ENCODE measurements at regions not wholly inside any gene's neighbourhood (a gene's known extent, or its start where the extent isn't known, plus 50 kb on each side); places are given as distances from the start of the nearest gene placed in this dataset.

DNA sequence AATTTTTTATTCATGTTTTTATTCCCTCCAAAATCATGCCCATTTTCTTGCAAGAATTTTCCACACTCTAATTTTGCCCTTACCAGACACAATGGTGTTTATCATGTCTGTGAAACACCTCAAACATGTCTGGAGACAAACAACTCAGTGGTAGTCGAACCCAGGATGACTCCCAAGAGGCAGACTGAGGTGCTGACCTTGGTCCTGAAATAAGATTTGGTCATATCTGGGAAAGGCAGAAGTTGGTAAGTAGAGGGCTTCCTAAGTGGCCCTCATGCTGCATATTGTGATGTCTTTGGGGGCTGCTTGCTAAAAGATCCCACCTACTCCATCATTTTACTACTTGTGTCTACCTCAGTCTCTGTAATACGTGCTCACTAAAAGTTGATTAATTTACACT, 369.4 kb upstream of the ISX start:
- no peaks in the 10 kb centered on the region for H3K36me3 ChIP-seq (ENCODE audit: control insufficient read depth in 2 of 2, extremely low read depth in 1 of 2, insufficient read depth in 2 of 2, low read length in 2 of 2)

More for the DNA sequence above, 369.4 kb upstream of the ISX start:
- Histone ChIP-seq H3K9me3 (replicated peaks; ENCODE audit: control insufficient read depth, insufficient read depth, low read length) (peaks cover 19% of the 10 kb centered on the region), H3K4me1 (ENCODE audit: control insufficient read depth, extremely low read depth, insufficient read depth, low read length) (no peaks in the 10 kb centered on the region), H3K4me3 (replicated peaks in 1 of 3; ENCODE audit: insufficient read depth in 1 of 3, low read depth in 1 of 3, low read length in 3 of 3) (no peak overlapping the region), H3K79me2 (ENCODE audit: control insufficient read depth, insufficient read depth, low read length) (no peaks in the 10 kb centered on the region), H3K4me2 (ENCODE audit: insufficient read depth, low read length) (no peak overlapping the region), H3K27ac (ENCODE audit: insufficient read depth, low read depth, low read length) (no peak overlapping the region), H3K9ac (replicated peaks; ENCODE audit: extremely low read depth, insufficient read depth, low read length) (no peak overlapping the region), H3K9me1 (replicated peaks; ENCODE audit: control insufficient read depth, extremely low read depth, insufficient read depth, low read length) (no peaks in the 10 kb centered on the region), H2AFZ (ENCODE audit: low read depth, low read length) (no peak overlapping the region), H3K27me3 (ENCODE audit: control insufficient read depth in 2 of 2, insufficient read depth in 2 of 2, low read length in 2 of 2) (no peaks in the 10 kb centered on the region), H4K20me1 (replicated peaks; ENCODE audit: control insufficient read depth, extremely low read depth, insufficient read depth, low read length) (no peaks in the 10 kb centered on the region)
- dilution Hi-C loops (cut with MboI; ENCODE audit: extremely low pct_ligation_motif_present, low sequenced_read_pairs) (no loop called here), intact Hi-C loops (cut with micrococcal nuclease) (no loop called here)
- DNase-seq (ENCODE audit: low read depth, low spot score) (no peak), FAIRE-seq (no peak)
- ChIA-PET CTCF (no interaction called here), POLR2A (no interaction called here)
- BruUV-seq (replicated peaks), result no TSS peak
- TF ChIP-seq JUN (IDR thresholded peaks at IDR 0.05; ENCODE audit: borderline replicate concordance, insufficient read depth, insufficient read length, low read depth) (no peak), POLR2A (IDR thresholded peaks at IDR 0.05; ENCODE audit: low read depth, low read length) (no peak), GATA2 (IDR thresholded peaks at IDR 0.05; ENCODE audit: insufficient read depth, insufficient read length, low read depth, low read length) (no peak), MYC (IDR thresholded peaks at IDR 0.05; ENCODE audit: low read depth, low read length) (no peak), POLR2AphosphoS5 (IDR thresholded peaks at IDR 0.05; ENCODE audit: insufficient read depth, low read depth, low read length) (no peak), EZH2 (IDR thresholded peaks at IDR 0.05; ENCODE audit: borderline replicate concordance, low read depth, low read length, severe bottlenecking) (no peak), FOS (IDR thresholded peaks at IDR 0.05; ENCODE audit: borderline replicate concordance, insufficient read depth, low read length) (no peak)
- TF ChIP-seq, protein P1, sequence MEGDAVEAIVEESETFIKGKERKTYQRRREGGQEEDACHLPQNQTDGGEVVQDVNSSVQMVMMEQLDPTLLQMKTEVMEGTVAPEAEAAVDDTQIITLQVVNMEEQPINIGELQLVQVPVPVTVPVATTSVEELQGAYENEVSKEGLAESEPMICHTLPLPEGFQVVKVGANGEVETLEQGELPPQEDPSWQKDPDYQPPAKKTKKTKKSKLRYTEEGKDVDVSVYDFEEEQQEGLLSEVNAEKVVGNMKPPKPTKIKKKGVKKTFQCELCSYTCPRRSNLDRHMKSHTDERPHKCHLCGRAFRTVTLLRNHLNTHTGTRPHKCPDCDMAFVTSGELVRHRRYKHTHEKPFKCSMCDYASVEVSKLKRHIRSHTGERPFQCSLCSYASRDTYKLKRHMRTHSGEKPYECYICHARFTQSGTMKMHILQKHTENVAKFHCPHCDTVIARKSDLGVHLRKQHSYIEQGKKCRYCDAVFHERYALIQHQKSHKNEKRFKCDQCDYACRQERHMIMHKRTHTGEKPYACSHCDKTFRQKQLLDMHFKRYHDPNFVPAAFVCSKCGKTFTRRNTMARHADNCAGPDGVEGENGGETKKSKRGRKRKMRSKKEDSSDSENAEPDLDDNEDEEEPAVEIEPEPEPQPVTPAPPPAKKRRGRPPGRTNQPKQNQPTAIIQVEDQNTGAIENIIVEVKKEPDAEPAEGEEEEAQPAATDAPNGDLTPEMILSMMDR (IDR thresholded peaks at IDR 0.05; ENCODE audit: extremely low read depth in 1 of 2, insufficient read depth in 1 of 2, low read depth in 1 of 2, low read length in 2 of 2), result no peak
- TF ChIP-seq, protein P2, sequence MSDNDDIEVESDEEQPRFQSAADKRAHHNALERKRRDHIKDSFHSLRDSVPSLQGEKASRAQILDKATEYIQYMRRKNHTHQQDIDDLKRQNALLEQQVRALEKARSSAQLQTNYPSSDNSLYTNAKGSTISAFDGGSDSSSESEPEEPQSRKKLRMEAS (IDR thresholded peaks at IDR 0.05; ENCODE audit: insufficient read depth, insufficient read length), result no peak

All from endothelial cell of umbilical vein (primary cell).